ENCODE measurements at regions not wholly inside any gene's neighbourhood (a gene's known extent, or its start where the extent isn't known, plus 50 kb on each side); places are given as distances from the start of the nearest gene placed in this dataset.

DNA sequence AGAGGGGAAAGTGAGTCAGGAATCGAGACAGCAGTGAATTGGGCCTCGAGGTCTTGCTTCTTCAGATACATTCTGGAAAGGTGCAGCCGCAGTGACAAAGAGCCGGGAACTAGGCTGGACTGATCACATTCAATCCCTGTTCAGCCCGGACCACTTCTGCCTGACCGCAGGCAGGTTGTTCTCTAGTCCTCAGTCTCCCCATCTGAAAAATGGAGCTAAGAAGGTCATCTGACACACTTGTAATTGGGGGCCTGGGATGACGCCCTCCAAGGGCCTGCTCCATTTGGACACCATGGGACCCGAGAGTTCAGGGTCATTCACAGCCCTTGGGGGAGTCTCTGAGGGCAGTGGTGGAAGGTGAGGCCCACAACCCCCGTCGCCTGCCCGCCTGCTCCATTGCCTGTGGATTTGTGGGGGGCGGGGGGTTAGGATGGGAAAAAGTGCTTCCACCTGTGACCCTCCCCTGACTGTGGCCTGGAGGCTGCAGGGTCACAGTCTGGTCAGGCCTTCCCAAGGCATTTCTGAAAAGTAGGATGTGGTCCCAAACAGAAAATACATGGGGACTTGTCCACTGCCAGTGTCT lies 87.9 kb upstream of the CSF3R start:
- no peaks in the 10 kb centered on the region for H3K27me3 ChIP-seq
- no peak for DNase-seq
- TF ChIP-seq, protein P1, sequence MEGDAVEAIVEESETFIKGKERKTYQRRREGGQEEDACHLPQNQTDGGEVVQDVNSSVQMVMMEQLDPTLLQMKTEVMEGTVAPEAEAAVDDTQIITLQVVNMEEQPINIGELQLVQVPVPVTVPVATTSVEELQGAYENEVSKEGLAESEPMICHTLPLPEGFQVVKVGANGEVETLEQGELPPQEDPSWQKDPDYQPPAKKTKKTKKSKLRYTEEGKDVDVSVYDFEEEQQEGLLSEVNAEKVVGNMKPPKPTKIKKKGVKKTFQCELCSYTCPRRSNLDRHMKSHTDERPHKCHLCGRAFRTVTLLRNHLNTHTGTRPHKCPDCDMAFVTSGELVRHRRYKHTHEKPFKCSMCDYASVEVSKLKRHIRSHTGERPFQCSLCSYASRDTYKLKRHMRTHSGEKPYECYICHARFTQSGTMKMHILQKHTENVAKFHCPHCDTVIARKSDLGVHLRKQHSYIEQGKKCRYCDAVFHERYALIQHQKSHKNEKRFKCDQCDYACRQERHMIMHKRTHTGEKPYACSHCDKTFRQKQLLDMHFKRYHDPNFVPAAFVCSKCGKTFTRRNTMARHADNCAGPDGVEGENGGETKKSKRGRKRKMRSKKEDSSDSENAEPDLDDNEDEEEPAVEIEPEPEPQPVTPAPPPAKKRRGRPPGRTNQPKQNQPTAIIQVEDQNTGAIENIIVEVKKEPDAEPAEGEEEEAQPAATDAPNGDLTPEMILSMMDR (IDR thresholded peaks at IDR 0.05): no peak
- no peak for TF ChIP-seq POLR2A (IDR thresholded peaks at IDR 0.05)
- H3K36me3 ChIP-seq: no peaks in the 10 kb centered on the region
- intact Hi-C loops (cut with DNase I): no loop called here
- H3K27ac ChIP-seq: no peak overlapping the region
- no peaks in the 10 kb centered on the region for H3K9me3 ChIP-seq
- 80 to 93% methylated on average over 8 to 10 of the region's 12 CpGs for WGBS, 2 donors
- H3K4me1 ChIP-seq: no peaks in the 10 kb centered on the region
- no peak overlapping the region for H3K4me3 ChIP-seq (replicated peaks in 1 of 3)

DNA sequence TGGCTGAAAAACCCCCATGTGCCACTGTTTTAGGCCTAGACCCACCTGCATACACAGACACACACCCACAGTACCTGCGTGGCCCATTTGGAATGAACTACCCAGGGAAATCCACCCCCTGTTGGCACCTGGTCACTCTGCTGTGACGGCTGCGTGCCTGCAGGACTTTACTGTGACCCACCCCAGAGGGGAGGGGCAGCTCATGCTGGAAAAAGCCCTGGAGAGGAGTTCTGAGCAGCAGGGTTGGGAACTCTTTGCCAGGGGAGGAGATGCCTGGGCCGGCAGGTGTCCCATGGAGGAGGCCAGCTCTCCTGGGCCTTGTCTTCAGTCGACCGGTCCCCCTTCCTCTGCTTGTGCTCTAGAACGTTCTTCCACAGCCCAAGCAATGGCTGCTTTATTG lies 87.3 kb upstream of the CSF3R start:
- Histone ChIP-seq H3K27me3 (no peaks in the 10 kb centered on the region), H3K4me3 (replicated peaks in 1 of 3) (no peak overlapping the region), H3K36me3 (no peaks in the 10 kb centered on the region), H3K27ac (no peak overlapping the region), H3K9me3 (no peaks in the 10 kb centered on the region), H3K4me1 (no peaks in the 10 kb centered on the region)
- intact Hi-C loops (cut with DNase I): no loop called here
- DNase-seq: peak; percentile 19 to 23
- TF ChIP-seq, protein P1 (IDR thresholded peaks at IDR 0.05): no peak
- TF ChIP-seq POLR2A (IDR thresholded peaks at IDR 0.05): no peak
- WGBS, 2 donors: 36 to 40% methylated on average over 5 to 7 of the region's 7 CpGs

DNA sequence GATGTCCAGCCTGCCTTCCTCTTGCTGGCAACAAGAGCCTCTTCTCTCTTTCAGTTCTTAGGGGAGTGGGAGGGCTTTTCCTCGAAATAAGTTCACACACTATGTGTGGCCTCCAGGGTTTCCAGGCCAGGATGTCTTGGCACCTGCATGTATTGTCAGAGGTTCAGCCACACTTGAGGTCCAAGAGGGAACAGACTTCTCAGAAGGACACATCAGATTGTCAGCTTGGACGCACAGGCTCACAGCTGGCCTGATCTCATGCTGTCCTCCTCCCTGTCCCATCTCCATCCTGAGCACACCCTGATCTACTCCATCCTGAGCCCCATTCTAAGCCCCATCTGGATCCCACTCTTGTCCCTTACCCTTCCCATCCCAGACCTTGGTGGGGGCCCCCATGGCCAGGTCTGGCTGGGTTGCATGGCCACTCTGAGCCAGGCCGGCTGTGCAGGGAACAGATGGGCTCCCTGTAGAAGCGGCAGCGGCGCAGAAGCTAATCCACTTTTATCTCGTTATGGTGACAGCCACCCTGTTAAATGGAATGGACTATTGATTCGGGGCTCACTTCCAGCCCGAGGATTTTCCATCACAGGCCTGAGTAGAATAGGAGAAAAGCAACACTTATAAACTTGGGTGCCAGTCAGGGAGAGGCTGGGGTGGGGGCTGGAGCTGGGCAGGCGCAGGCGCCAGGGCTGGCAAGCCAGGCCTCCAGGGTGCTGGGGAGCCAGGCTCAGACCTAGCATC lies 85.1 kb upstream of the CSF3R start:
- no peaks in the 10 kb centered on the region for H3K27me3 ChIP-seq
- H3K4me3 ChIP-seq (replicated peaks in 1 of 3): no peak overlapping the region
- H3K36me3 ChIP-seq: no peaks in the 10 kb centered on the region
- H3K27ac ChIP-seq: no peak overlapping the region
- WGBS, 2 donors: 64 to 67% methylated on average over 8 to 11 of the region's 11 CpGs
- DNase-seq: no peak
- TF ChIP-seq, protein P1 (IDR thresholded peaks at IDR 0.05): no peak
- no peak for TF ChIP-seq POLR2A (IDR thresholded peaks at IDR 0.05)
- intact Hi-C loops (cut with DNase I): no loop called here
- H3K9me3 ChIP-seq: no peaks in the 10 kb centered on the region
- no peaks in the 10 kb centered on the region for H3K4me1 ChIP-seq

GRCh38 chr1:36565576-36566501 lies 83.1 kb upstream of the CSF3R start:
- Histone ChIP-seq H3K4me1 (no peaks in the 10 kb centered on the region), H3K27me3 (no peaks in the 10 kb centered on the region), H3K27ac (no peak overlapping the region), H3K4me3 (replicated peaks in 1 of 3) (no peak overlapping the region), H3K9me3 (no peaks in the 10 kb centered on the region), H3K36me3 (no peaks in the 10 kb centered on the region)
- DNase-seq: no peak
- TF ChIP-seq POLR2A (IDR thresholded peaks at IDR 0.05): no peak
- TF ChIP-seq, protein P1 (IDR thresholded peaks at IDR 0.05): no peak
- 67 to 73% methylated on average over 7 of the region's 7 CpGs for WGBS, 2 donors
- intact Hi-C loops (cut with DNase I): no loop called here
